Endothelial cell of umbilical vein (primary cell): ENCODE measurements at regions not wholly inside any gene's neighbourhood (a gene's known extent, or its start where the extent isn't known, plus 50 kb on each side); places are given as distances from the start of the nearest gene placed in this dataset.

Experiments used
- EZH2 ChIP-seq: IDR thresholded peaks from 2 replicates; pipeline ENCODE4 v1.6.1; 2012; ENCODE audit warnings: borderline replicate concordance, low read depth, mild to moderate bottlenecking, moderate library complexity, low read length, inconsistent platforms; ENCODE audit not compliant: severe bottlenecking
- FOS ChIP-seq: IDR thresholded peaks from 2 replicates; pipeline ENCODE4 v1.6.1; 2011; ENCODE audit warnings: mild to moderate bottlenecking, low read length, moderate library complexity, borderline replicate concordance; ENCODE audit not compliant: insufficient read depth
- JUN ChIP-seq: IDR thresholded peaks from 2 replicates; pipeline ENCODE4 v1.6.1; 2011; ENCODE audit warnings: borderline replicate concordance, low read depth; ENCODE audit not compliant: insufficient read length, insufficient read depth
- MYC ChIP-seq: IDR thresholded peaks from one replicate; pipeline ENCODE4 v1.6.1; 2011; ENCODE audit warnings: mild to moderate bottlenecking, low read depth, low read length
- POLR2A ChIP-seq: IDR thresholded peaks from 2 replicates; pipeline ENCODE4 v1.6.1; 2012; ENCODE audit warnings: low read depth, mild to moderate bottlenecking, control low read depth, low read length
- POLR2AphosphoS5 ChIP-seq: IDR thresholded peaks from 2 replicates; pipeline ENCODE4 v1.6.1; 2012; ENCODE audit warnings: low read depth, mild to moderate bottlenecking, control low read depth, low read length, moderate library complexity; ENCODE audit not compliant: insufficient read depth
- TF ChIP-seq, protein P1 (sequence below): IDR thresholded peaks from 2 replicates; pipeline ENCODE4 v1.6.1; 2011; ENCODE audit not compliant: insufficient read depth, insufficient read length
- TF ChIP-seq, protein P2 (sequence below), 2 donors: IDR thresholded peaks; 1 replicate in 1 of 2; 2 replicates in 1 of 2; pipeline ENCODE4 v1.5.1; 2011; ENCODE audit warnings: low read length in 2 of 2, mild to moderate bottlenecking in 2 of 2, moderate library complexity in 2 of 2, control low read depth in 1 of 2, inconsistent platforms in 1 of 2, low read depth in 1 of 2; ENCODE audit not compliant: insufficient read depth in 1 of 2; ENCODE audit errors: extremely low read depth in 1 of 2

GRCh38 chr2:34660741-34661140 lies 1061.6 kb upstream of the FAM98A start:
- TF ChIP-seq, protein P1, sequence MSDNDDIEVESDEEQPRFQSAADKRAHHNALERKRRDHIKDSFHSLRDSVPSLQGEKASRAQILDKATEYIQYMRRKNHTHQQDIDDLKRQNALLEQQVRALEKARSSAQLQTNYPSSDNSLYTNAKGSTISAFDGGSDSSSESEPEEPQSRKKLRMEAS: no peak
- TF ChIP-seq EZH2 (no peak), POLR2AphosphoS5 (no peak), FOS (no peak), JUN (no peak), MYC (no peak), POLR2A (no peak)
- TF ChIP-seq, protein P2, sequence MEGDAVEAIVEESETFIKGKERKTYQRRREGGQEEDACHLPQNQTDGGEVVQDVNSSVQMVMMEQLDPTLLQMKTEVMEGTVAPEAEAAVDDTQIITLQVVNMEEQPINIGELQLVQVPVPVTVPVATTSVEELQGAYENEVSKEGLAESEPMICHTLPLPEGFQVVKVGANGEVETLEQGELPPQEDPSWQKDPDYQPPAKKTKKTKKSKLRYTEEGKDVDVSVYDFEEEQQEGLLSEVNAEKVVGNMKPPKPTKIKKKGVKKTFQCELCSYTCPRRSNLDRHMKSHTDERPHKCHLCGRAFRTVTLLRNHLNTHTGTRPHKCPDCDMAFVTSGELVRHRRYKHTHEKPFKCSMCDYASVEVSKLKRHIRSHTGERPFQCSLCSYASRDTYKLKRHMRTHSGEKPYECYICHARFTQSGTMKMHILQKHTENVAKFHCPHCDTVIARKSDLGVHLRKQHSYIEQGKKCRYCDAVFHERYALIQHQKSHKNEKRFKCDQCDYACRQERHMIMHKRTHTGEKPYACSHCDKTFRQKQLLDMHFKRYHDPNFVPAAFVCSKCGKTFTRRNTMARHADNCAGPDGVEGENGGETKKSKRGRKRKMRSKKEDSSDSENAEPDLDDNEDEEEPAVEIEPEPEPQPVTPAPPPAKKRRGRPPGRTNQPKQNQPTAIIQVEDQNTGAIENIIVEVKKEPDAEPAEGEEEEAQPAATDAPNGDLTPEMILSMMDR (IDR thresholded peaks at IDR 0.05; ENCODE audit: extremely low read depth in 1 of 2, insufficient read depth in 1 of 2, low read depth in 1 of 2, low read length in 2 of 2): no peak
